ENCODE measurements at regions not wholly inside any gene's neighbourhood (a gene's known extent, or its start where the extent isn't known, plus 50 kb on each side); places are given as distances from the start of the nearest gene placed in this dataset.

GRCh38 chr12:79527473-79527872, 163.3 kb downstream of the PAWR start:
- TF ChIP-seq POLR2A (IDR thresholded peaks at IDR 0.05; ENCODE audit: extremely low read depth, insufficient read length) = no peak
- no peak for TF ChIP-seq CTCF (IDR thresholded peaks at IDR 0.05; ENCODE audit: low read depth, low read length)
- no peak for TF ChIP-seq MYC (IDR thresholded peaks at IDR 0.05; ENCODE audit: low read depth, low read length)

Measured in NB4 (cell line).